AML-193 (cell line): ENCODE measurements at regions not wholly inside any gene's neighbourhood (a gene's known extent, or its start where the extent isn't known, plus 50 kb on each side); places are given as distances from the start of the nearest gene placed in this dataset.

Experiments used
- DNase-seq, 2 experiments: peaks; one replicate each; lab custom pipeline; 2025; lab: John Stamatoyannopoulos, UW

DNA sequence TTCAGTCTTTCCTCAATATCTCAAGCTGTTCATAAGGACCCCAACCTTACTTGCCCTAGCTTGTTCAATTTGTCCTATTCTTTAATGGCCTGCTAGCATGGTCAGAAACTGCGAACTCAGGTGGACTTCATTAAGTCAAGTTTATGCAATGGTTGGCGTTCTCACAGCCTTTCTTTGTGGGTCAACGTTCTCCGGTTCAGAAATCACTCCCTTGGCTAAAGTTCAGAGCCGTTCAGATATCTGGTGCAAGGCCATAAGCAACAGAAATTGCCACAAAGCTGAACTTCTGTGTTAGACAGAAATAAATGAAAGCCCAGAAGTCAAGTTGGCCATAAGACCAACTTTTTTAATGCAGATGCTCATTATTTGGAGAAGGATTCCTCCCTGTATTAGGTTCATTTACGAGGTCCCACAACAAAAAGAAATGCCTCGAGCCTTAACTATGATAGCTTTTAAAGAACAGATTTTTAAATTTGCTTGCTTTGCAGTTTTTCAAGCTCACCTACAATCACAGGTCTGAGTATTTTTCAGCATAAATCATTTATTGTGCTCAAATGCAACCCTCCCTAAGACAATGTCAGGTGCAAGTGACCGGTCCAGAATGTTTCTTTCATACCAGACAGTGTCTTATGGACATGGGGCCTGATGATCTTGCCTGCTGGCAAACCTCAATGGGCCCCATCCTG, 140.2 kb upstream of the COL11A1 start:
- no peak for DNase-seq

- no peak for DNase-seq
Observed at GRCh38 chr1:103247517-103247916, 139.2 kb upstream of the COL11A1 start.

- no peak for DNase-seq
Observed at GRCh38 chr1:103243481-103243880, 135.2 kb upstream of the COL11A1 start.

GRCh38 chr1:103239034-103239433, 130.7 kb upstream of the COL11A1 start:
- DNase-seq = no peak

DNA sequence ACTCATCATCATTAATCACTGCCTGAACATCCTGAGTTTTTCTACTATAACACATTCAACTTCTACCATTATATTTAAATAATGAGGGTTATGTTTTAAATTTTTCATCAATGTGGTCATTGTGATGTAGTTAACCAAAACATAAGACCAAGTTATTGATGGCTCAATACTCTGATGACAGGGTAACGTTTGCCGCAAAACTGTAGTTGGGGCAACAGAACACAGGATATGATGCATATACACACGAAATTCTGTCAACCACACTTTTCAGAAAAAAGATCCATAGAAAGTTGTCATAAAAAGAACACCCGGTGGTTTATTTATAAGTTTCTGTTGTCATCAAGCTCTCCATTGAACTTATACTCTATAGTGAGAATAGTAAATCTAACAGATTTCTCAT, 121.7 kb upstream of the COL11A1 start:
- DNase-seq = no peak

- no peak for DNase-seq
Observed at GRCh38 chr1:103220631-103221041, 112.3 kb upstream of the COL11A1 start.

- DNase-seq = no peak
Observed at GRCh38 chr1:103218821-103219220, 110.5 kb upstream of the COL11A1 start.

DNA sequence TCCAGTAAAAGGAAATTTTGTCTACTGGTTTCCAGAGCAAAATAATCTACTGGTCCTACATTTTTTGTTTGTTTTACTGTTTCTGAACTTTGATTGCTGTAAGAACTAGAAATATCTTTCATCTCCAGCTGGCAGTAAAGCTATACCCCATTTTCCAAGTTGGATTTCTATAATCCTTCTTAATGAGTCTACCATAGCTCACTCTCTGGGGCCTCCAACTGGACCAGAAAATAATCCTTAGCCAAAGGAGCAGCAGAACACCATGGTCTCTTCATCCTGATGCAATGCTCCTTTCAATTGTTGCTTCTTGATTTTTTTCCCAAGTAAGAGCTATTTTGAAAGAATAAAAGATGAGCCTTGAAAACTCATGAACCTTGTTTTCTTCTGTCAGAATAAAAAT, 110.0 kb upstream of the COL11A1 start:
- DNase-seq = no peak

DNA sequence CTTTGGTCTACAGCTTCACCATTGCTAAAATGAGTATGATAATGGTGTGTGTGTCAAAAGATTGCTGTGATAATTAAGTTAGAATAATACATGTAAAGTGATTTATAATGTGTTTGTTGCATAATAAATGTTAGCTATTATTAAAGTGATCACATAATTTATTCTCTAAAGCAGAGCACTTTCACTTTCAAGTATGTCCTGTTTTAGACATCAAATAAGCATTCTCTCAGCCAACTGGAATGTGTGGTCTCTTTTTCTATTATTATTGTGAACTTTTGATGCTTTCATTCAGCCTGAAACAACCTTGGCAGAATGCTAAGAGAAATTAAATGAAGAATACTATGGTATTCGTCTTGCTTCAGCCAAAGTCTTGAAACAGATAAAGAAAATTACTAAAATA, 102.8 kb upstream of the COL11A1 start:
- no peak for DNase-seq

- DNase-seq = no peak
Observed at GRCh38 chr1:103208844-103209243, 100.5 kb upstream of the COL11A1 start.

- no peak for DNase-seq
Observed at GRCh38 chr1:103199001-103199400, 90.7 kb upstream of the COL11A1 start.

DNA sequence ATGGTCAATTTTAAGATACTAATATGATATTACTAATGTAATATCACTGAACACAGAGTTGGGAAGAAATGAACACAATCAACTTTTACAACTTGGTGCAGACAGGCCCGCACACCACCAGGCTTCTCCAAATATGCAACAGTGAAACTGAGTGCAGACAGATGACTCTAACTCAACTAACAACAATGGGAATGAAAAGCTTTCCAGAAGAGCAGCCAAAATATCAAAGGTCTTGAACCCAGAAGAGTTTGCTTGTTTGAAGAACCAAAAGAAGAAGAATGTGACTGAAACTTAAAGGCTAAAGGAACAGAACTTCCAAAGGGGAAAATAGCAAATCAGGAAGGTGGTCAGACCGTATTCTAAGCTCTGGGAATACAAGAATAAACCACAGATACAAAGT, 89.8 kb upstream of the COL11A1 start:
- DNase-seq = no peak

DNA sequence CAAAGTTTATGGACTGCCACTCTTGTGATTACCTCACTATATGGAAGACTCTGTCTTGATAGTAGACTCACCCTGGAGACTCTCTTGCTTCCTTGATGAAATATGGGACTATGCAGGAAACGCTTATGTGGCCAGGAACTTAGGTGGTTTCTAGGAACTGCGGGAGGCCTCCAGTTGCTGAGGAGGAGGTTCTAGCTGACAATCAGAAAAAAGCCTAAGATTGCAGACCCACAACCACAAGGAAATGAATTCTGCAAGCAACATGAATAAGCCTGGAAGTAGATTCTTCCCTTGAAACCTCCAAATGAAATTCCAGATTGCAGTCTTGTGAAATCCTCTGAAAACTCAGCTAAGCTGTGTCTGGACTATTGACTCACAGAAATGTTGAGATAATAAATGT, 88.9 kb upstream of the COL11A1 start:
- DNase-seq = no peak

- DNase-seq = no peak
Observed at GRCh38 chr1:103194984-103195383, 86.7 kb upstream of the COL11A1 start.

- no peak for DNase-seq
Observed at GRCh38 chr1:103194060-103194459, 85.7 kb upstream of the COL11A1 start.

- DNase-seq = no peak
Observed at GRCh38 chr1:103191327-103191726, 83.0 kb upstream of the COL11A1 start.

- no peak for DNase-seq
Observed at GRCh38 chr1:103190766-103191165, 82.4 kb upstream of the COL11A1 start.

- DNase-seq = no peak
Observed at GRCh38 chr1:103187673-103188072, 79.4 kb upstream of the COL11A1 start.

DNA sequence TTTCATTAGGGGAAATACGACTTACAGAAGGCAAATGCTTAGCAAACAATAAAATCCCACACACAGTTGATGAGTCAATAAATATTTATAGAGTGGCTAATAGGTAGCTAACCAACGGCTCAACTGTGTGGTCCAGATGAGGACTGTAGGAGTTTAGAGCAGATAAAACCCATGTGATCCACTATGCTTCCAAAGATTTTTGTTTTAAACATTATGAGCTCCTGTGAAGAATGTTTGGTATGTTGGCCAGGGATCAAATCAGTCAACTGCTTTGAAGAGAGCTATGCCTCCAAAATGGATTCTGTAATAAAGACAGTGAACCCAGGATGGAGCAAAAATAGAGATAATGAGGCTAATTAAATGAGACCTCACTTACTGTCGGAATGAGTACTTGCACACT, 72.3 kb upstream of the COL11A1 start:
- no peak for DNase-seq

- no peak for DNase-seq
Observed at GRCh38 chr1:103177108-103177775, 68.9 kb upstream of the COL11A1 start.

GRCh38 chr1:103171041-103171590, 62.8 kb upstream of the COL11A1 start:
- no peak for DNase-seq

DNA sequence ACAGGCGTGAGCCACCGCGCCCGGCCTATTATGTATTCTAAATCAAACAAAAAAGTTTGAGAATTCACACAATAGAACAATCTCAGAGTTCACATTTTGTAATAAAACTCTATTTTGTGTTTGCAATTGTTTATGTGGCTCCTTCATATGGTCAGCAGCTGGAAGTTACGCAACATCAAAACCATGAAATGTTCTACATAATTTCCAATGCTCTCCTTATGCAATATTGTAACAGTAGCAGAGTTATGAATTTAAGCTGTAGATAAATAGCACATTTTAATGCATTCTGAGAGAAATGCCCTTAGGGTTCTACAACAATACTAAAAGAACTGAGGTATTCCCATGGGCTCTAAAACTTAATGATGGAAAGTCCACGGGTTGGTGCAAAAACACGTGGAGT, 62.3 kb upstream of the COL11A1 start:
- DNase-seq = no peak

GRCh38 chr1:103162360-103162759, 54.0 kb upstream of the COL11A1 start:
- DNase-seq = no peak

GRCh38 chr1:103160281-103160680, 52.0 kb upstream of the COL11A1 start:
- no peak for DNase-seq
